HG03432 (cell line): ENCODE measurements at regions not wholly inside any gene's neighbourhood (a gene's known extent, or its start where the extent isn't known, plus 50 kb on each side); places are given as distances from the start of the nearest gene placed in this dataset.
"Not testable (repeated sequence)": the region's sequence is repeated elsewhere in the genome, so short reads cannot be mapped to it uniquely, and the experiment has no call there.

Experiments used
- ATAC-seq: cut with Tn5 transposase; IDR thresholded peaks from one replicate; pipeline ENCODE4 v1.9.1; 2021; ENCODE audit warnings: mild to moderate bottlenecking, moderate library complexity; ENCODE audit not compliant: unreplicated experiment

DNA sequence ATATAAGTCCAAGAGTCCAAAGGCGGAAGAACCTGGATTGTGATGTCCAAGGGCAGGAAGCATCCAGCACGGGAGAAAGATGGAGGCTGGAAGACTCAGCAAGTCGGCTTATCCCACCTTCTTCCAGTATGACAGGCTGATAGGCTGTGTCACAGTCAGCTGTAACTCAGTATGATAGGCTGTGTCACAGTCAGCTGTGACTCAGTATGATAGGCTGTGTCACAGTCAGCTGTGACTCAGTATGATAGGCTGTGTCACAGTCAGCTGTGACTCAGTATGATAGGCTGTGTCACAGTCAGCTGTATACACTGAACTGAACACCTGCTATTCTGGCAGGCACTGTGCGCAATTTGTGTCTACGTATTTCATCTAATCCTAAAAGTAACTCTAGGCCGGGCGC, 271.9 kb downstream of the LRATD1 start:
- ATAC-seq: not testable (repeated sequence)

DNA sequence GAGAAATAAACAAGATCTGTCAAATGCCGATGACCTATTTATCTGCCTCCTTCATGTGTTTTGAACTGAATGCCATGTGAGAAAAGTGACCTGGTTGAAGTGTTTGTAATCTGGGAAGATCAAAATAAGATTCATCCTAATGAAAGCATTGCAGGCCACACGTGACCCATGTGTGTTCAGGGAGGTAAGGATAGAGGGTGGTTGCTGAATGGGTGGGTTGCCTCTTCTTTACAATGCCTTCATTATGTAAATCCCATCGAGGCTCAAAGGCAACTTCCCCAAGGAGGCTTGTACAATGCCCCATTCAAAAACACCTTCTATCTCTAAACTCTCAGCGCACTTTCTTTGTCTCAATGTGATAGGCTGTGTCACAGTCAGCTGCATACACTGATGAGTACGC, 273.1 kb downstream of the LRATD1 start:
- ATAC-seq: no peak

DNA sequence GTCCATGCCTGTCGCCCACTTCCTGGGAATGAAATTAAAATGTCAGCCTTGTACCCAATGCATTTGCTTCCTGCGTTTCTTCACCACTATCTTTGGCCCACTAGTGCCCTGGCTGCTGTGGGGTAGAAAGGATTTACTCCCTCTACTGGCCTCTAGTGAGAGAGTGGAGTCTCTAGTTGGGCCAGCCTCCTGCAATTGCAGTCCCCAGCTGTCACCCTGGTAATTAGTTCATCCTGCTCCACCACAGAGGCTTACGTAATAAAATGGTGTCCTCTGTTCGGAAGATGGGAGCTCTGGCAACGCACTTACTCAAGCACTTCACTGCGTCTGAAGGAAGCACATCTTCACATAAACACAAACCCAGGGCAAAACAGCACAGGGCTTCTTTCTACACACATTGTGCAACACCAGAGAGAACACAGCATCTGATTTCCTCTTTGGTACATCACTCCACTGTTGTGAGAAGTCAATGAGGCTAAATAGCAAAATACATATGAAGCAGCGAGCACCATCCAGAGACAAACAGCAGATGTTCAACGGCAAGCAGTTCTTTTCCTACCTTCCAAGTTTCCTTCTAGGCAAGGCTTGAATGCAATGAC, 274.6 kb downstream of the LRATD1 start:
- ATAC-seq: no peak

DNA sequence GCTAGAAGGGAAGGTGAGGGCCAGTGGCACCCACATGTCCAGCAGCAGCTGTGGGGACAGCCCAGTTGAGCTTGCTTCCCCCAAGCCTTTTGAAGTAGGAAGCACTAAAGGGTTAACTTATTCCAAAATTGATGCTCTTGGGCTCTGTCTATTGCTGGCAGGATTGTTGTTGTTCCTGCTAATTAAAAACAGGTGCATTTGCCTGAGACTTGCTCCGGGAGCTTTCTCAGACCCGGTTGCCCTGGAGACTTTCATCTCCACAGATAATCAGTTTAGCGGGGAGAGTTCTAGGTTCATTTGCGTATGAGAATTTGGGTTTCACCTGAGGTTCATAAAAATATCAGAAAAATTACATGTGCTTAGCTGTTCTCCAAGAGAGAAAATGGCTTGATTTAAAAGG, 277.3 kb downstream of the LRATD1 start:
- ATAC-seq: no peak

DNA sequence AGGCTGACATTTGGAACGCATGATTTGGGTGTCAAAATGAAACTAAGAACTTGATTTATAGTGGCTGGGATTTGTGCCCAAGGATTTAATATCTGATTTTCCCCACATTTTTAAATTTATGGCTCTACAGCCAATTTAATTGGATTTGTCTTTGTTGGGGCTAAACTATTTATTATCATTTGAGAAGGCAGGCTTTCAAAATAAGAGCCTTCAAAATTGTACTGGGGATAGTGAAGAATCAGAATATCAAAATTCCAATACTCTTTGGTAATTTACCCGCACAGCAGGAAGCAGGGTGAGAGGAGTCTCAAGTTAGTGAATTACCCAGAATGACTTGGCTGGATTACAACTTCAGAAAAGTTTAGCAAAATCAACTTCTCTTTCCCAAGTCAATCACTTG, 278.1 kb downstream of the LRATD1 start:
- ATAC-seq: no peak

DNA sequence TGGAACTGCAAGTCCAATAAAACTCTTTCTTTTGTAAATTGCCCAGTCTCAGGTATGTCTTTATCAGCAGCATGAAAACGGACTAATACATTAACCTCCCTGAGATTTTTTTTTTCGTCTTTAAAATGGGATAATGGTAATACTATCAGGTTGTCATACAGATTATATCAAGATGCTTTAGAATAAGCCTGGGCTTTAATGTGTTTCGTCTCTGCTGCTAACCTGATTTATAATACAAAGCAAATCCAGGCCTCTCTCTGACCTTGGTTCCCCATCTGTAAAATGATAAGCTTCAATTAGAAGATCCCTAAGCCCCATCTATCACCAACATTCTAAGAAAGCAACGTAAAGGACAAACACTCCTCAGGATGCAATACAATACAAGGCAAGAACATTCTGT, 283.5 kb downstream of the LRATD1 start:
- no peak for ATAC-seq

DNA sequence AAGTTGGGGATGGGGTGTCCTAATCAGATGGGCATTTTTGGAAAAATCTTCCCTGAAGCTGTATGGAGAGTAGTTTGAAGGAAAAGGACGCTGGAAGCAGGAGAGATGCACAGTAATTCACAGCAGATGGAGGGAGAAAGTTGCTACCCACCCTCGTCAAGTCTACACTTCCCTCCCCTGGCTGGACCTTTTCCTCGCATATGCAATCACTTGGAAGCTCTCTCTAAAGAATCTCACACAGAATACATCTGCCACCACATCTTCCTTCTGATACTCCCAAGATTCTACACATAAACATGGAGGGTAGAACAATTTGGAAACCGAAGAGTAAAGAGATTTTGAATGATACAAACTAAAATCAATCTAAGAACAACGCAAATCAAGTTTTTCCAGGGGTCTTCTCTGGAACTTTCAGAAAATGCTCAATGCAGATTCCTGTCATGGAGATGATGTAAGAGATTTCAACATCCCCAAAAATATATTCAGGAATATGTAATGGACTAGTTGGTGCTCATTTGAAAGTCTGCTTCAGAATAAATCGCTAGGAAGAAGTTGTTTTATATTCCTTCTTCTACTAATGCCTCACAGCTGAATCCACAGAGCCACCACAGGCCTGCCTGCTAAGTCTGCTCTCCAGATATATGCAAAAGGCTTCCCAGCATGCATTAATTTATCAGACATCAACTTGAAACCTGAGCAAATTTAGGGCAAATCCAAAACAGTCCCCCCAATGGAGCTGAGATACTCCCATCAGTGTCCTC, 291.5 kb downstream of the LRATD1 start:
- ATAC-seq: no peak

DNA sequence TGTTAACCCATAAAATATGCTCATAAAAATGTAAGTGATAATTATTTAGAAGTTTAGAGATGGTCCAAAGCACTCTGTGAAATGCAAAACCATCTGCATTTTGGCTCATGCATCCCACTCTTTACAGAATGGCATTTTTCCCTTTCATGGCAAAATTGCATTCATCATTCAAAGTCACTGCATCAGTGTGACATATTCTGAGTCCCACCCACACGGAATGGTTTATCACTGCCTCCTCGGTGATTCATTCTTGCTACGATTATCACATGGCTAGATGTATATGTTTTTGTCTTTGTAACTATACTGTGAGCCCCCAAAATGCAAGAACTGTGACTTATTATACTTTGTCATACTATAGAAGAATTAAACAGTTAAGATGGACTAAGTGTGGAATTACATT, 293.0 kb downstream of the LRATD1 start:
- ATAC-seq: no peak

DNA sequence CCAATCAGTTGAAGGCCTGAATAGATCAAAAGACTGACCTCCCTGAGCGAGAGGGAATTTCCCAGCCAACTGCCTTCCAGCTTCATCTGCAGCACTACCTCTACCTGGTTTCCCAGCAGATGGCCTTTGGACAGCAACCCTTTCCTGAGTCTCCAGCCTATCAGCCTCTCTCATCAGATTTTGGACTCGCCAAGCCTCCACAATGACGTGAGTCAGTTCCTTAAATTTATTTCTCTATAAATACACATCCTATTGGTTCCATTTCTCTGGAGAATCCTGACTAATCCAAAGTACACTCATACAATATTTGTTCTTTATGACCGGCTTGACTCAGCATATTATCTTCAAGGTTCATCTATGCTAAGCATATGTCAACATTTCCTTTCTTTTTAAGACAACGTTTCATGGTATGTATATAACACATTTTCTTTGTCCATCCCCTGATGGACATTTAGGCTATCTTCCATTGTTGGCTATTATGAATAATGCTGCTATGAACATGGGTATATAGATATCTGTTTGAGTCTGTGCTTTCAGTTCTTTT, 294.6 kb downstream of the LRATD1 start:
- ATAC-seq: no peak

DNA sequence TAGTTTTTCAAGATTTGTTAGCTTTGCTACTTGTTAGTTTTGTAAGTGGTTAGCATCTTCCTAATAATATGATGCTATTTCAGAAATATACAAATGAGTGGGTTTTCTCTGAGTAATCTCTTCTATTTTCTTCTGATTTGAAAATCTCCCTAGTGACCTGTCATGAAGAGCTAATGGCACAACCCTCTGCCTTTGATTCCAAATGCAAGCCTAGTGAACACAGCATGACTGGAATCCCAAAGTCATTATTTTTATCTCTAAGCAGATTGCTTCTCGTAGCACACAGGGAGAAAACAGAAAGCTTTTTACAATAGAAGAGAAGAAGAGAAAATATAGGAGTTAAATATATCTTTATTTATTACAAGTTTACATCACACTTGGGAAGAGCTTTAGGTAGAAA, 295.5 kb downstream of the LRATD1 start:
- ATAC-seq: no peak

DNA sequence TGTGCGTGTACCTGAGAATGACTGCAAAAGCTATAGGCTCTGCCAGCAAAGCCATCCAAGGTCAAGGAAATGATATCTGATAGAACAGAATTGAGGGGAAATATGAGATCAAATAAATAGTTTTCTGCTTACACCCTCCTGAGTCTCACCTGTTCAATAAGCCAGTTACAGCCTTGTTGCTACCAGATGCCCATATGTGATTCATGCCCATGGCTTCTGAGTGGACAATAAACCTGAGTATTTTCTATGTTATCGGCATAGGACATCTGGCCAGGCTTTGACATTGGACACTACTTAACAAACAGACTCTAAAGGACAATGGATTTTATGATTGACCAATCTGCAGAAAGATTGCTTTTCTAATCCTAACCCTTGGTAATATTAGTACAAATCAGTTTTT, 297.9 kb downstream of the LRATD1 start:
- no peak for ATAC-seq

DNA sequence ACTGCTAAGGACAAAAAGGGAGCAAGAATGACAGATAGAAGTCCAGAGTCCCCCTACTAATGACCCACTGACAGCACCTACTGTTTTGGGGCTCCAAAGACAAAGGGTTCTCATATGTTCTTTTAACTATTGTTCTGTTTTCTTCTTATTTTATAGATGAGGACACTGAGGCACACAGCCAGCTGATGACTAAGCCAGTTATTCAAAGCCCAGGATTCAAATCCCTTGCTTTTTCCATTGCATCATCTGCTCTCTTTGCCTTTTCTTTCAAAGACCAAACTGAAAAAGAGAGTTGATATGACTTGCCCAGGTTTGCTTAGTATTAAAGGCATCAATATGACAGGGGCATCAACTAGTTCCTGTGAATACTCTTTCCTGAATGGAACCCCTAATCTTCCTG, 299.8 kb downstream of the LRATD1 start:
- no peak for ATAC-seq

- no peak for ATAC-seq
These were observed 301.2 kb downstream of the LRATD1 start for GRCh38 chr2:14933753-14934152.

- ATAC-seq: no peak
These were observed 303.9 kb downstream of the LRATD1 start for GRCh38 chr2:14936426-14936825.

DNA sequence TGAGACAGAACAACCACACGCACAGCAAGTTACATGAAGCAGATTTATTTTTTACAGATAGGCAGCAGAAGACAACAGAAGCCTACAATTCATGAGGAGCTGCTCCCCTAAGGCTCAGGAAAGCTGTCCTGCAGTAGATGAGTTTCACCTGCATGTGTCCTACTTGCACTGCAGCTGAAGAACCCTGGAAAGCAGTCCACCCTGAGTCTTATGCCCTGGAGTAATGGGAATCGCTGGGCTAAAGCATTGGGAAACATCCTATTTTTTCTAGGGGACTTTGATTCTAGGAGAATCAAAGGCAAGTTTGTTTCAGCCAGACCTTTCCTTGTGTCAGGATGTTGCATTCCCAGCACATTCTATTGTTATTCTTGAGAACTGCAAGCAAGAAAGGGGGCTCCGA, 304.8 kb downstream of the LRATD1 start:
- no peak for ATAC-seq

- no peak for ATAC-seq
These were observed 308.7 kb downstream of the LRATD1 start for GRCh38 chr2:14941151-14941631.

DNA sequence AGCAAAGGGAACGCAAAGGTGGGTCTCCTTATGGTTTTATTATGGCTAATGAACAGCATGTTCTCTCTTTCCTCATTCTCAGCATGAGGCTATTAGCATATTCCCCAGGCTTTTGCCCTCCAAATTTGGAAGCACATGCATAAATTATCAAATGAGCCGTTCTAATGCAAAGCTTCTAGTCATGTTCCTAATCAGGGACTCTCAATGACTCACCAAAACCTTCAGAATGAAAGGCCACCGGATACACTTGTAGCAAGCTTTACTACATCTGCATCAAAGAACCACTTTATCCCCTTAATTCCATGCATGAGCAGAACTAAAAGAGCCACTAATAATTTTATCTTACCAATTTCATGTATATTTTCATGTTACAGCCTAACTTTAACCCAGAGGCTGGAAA, 310.5 kb downstream of the LRATD1 start:
- no peak for ATAC-seq

- peak; percentile 92 for ATAC-seq
These were observed 312.2 kb downstream of the LRATD1 start for GRCh38 chr2:14944562-14945346.

DNA sequence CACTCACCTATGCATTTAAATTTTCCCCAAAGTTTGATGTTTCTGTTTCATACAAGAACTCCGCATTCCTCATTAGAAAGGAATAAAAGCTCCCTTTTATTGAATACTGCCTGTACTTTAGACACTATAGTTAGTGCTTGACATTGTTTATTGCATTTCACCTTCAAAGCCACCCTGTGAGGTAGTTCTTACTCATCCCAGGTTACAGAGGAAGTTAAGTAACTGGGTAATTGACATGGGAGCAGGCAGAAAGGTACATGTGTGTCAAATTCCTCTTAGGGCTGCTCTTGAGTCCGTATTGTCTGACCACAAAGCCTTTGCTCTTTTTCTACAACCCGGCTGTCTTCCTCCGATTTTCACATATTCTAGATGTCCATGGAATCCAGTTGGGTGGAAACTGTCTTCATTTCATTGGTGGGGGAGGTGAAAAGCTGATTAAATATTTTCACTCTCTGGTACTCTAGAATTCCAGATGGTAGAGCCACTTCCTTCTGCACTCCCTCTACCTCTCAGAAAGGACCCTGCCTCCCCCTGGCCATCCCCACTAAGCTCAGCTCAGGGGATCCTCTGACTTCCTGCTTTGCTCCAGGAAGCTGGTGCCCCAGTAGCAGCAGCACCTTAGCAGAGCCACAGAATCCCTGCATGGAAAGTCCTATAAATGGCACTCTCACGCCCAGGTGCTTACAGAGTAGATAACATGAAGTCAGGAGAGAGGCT, 319.2 kb downstream of the LRATD1 start:
- no peak for ATAC-seq

DNA sequence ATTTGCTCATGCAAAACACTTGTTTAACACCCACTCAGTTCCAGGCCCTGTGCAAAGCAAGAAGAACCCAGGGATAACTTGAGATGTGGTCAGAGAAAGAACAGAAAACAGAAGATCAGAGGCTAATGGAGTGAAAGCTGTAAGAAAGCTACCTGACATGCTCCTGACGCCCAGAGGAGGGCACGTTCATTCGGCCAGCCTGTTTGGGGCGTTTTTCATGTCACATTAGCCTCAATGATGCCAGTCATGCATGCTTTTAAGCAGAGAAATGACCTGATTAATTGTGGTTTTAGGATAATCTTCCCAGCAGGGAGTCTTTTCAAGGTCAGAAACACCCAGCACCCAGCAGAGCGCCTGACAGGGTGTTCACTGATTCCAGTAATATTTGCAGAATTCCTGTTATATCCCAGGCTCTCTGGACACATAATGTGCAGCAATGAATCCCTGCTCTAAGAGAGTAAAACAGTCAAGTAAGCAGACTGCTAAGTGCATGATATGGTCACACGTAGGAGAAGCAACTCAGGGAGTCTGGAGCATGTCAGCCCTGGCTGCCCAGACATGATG, 320.0 kb downstream of the LRATD1 start:
- ATAC-seq: no peak
